Activated CD4-positive, alpha-beta T cell treated with anti-CD3 and anti-CD28 coated beads, Interleukin-2, amount 50 U/mL, for 1 hour (primary cell): ENCODE measurements at regions not wholly inside any gene's neighbourhood (a gene's known extent, or its start where the extent isn't known, plus 50 kb on each side); places are given as distances from the start of the nearest gene placed in this dataset.
"Not testable (repeated sequence)": the region's sequence is repeated elsewhere in the genome, so short reads cannot be mapped to it uniquely, and the experiment has no call there.

ENCODE experiments used
- DNase-seq: peaks from one replicate; pipeline ENCODE4 v3.0.0-alpha.2; 2020

DNA sequence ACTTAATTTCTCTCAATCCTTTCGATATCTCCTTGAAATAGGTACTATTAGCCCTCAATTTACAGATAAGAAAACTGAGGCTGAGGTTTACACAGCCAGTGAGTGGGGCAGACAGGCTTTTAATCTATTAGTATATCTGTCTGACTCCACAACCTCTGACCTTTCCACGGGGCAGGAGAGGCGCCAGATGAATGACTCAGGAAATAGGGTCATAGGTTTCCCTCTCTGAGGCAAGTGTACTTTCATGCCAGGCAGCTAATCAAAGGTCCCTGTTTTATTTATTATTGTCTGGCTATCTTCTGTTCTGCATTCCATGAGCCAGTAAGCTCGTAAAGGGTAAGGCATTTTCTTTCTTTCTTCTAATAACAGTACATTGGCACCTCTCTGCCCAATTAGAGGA is 79.6 kb upstream of the KLF4 start:
- DNase-seq: no peak

DNA sequence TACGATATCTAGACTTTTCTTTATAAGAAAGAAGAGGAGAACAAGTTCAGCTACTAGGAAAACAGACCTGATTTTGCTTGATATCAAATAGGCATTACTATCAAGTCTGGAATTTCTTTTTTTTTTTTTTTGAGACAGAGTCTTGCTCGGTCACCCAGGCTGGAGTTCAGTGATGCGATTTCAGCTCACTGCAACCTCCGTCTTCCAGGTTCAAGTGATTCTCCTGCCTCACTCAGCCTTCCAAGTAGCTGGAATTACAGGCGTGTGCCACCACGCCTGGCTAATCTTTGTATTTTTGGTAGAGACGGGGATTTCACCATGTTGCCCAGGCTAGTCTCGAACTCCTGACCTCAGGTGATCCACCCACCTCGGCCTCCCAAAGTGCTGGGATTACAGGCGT is 78.8 kb upstream of the KLF4 start:
- not testable (repeated sequence) for DNase-seq

DNA sequence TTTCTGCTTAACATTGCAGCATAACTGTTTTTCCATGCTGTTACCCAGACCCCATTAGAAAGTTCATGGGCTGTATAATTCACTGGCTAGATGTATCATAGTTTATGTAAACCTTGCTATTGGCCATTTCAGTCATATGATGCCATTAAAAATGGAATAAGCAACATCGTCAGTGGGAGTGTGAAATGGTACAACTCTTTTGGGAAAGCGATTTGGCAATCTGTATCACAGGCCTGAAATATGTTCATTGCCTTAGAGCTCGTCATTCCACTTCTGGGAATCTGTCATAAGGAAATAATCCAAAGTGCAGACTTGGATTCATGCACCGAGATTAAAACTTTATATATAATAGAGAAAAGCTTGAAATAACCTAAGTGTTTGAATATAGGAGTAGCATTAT is 77.9 kb upstream of the KLF4 start:
- no peak for DNase-seq

DNA sequence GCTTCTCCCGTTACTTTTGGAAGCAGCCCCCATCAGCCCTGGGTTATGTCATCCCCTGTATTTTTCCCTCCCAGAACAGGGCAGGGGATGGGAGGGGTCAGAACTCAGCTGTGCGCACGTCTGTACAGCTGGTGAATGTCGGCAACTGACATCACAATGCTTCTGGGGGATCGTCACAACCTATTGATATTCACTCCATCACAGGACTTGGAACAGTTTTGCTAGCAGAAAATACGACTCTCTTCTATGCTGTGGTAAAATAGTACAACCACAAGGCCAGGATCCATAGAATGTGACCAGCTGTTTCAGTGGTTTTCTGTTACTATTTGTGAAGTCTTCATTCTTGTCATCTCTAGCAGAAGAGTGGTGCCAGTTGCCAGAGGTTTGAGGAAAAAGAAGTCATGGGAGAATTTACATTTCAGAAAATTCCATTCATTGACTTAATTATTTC is 77.1 kb upstream of the KLF4 start:
- DNase-seq: no peak

DNA sequence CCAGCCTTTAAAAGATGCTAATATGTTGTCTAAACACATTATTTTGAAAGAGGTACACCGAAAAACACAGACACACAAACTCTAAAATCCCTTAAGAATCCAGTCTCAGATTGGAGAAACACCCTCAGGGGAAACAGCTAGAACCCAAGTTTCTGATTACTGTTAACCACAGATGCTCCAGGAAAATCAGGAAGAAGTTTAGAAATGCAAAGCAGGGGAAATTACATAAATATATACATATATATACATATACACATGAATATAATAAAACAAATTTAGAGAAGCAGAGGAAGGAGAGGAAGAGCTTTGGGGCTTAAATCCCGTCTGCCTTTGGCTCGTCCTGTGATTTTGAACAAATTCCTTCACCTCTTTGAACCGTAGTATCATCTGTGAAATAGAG is 73.2 kb upstream of the KLF4 start:
- no peak for DNase-seq

DNA sequence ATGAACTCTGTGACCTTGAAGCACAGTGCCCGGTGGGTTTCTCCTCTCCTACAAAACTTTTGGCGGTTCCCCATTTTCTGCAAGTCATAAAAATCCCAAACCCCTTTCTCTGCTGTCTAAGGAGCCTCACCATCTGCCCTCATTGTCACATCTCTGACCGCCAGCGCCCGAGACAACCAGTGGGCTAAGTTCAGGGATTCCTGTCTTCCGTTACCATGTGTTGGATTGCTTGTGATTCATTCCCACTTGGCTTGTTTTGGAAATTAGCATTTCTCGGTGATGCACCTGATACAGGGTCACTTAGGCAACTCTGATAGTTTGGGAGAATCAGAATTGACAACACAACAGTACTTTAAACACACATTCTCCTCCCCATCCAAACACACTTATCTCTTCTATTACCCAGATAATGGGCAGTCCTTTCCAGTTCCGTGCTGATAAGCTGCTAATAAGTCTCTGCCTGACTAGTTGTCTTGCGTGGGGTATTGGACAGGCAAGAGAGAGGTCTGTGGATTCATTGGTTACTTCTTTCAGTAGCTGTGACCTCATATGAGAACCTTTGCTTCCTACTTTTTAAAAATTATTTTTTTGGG is 70.0 kb upstream of the KLF4 start:
- DNase-seq: no peak

DNA sequence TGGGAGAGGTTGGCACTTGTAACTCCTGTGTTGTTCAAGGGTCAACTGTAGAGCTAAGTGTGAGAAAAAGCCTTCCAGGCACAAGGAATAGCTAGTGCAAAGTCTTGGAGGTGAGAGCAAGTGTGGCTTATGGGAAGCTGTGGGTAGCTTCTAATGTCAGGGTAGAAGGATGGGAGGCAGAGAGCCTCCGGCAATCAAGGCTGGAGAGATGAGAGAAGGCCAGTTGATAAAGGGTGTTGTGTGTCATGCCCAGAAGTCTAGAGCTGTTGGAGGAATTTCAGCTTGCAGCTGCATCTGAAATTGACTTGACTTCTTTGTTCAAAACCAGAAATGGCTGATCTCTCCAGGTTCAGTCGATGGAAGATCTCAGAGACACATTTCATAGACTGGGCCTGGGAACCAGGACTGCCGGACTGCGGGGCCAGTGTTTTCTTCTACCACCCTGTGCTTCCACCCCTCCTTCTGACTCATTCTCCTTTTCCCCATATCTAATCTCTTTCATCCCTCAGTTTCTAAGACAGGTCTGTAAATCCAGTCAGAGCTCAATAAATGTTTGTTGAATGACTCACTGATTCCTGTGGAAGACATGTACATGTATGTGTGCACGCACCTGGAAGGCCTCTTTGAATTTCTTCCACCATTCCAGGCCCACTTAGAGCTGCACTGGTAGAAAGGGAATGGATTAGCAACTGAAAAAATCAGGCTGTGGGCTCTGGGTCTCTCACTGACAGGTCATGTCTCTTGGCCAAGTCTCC is 67.8 kb upstream of the KLF4 start:
- no peak for DNase-seq

DNA sequence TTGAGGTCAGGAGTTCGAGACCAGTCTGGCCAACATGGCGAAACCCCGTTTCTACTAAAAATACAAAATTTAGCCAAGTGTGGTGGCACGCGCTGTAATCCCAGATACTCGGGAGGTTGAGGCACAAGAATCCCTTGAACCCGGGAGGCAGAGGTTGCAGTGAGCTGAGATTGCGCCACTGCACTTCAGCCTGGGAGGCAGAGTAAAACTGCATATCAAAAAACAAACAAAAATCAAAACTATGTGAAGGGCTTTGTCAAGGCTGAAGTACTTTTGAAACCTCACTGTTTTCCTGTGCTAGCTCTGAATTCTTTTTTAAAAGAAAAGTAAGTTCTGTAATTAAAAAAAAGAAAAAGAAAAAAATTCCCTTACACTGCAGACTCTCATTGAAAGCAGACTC is 65.1 kb upstream of the KLF4 start:
- no peak for DNase-seq

DNA sequence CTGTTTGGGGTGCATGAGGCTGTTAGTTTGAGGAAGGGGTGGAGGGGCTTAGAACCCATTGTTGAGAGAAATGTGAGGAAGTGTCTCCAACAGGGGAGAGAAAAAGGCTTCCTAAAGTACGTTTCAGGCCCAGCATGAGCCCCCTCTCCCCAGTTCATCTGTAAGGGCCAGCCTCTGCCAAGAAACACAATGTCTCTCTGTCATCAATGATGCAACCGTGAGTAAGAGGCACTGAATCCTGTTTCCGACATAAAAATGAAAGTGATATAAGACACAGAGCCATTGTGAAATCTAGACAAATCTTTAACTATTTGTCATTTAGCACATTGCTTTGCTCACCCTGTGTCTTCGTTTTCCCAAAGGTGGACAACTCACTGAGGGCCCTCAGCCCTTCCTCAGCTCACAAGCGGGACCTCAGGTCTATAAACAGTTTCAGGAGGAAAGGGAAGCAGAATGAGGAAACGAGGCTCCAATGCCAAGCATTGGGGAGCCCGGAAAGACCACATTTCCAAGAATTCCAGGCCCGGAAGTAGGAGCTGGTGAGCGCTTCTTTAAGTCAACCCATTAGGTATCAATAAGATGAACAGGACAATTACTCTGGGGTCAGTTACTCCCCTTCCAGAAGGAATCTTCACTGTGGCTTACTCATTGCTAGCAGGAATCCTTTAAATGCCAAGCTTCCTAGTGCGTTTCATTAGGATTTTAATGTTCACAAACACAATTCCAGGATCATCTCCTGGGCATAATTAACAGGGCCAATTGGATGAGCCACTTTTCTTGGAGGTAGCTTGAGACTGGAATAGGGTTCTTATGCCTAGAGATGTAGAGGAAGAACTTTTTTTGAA is 59.0 kb upstream of the KLF4 start:
- no peak for DNase-seq

DNA sequence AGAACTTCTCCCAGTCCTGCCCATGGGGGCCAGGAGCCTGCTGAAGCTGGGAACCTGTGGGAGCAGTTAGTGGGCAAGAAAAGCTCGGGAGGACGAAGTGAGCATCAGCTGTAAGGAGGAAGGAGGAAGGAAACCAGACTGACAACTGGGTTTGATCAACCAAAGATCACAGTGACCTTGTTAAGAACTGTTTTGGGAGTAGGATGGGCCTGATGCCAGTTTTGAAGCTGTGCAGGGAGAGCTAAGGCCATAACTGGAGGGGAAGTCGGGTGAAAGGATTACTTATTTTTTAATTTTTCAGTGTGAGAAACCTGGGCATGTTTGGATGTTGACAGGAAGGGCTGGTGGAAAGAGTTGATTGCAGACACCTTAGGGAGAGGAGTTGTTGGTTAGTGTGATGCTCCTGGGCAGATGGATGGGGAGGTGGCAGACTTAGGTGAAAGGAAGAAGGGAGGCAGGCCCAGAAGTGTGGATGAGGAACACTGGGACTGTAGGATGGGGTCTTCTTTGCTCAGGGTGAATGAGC is 58.3 kb upstream of the KLF4 start:
- DNase-seq: no peak

DNA sequence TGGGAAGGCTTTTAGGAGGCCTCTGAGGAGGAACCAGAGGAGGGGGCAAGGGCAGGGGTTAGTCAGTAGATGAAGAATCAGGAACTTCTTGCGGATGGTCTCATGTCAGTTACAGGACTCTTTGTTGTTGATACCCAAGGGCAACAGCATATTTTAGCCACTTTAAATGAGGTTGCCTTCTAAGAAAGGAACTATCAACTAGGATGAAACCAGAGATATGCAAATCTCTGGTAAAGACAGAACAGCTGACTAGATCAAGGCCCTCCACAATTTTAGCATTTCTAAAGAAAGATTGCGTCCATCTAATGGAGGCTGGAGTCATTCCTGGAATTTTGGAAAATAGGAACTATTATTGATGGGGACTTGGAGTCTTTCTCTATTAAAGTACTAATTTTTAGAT is 57.7 kb upstream of the KLF4 start:
- DNase-seq: no peak

DNA sequence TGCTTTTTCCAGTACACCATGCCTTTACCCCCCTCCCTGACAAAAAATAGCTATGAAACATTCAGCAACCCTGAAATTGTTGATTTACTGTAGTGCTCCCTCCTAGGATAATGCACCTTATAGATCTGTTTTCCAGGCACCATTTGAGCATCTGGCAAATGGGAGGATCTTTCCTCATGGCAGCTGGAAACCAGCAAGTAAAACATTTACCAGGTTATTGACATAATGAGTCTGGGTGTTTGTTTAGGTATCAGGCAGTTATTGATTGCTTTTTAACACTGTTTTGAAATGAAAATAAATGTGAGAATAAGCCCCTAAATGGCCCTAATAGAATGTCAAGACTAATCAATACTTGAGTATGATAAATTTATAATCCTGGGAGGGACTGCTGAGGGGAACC is 57.3 kb upstream of the KLF4 start:
- no peak for DNase-seq

DNA sequence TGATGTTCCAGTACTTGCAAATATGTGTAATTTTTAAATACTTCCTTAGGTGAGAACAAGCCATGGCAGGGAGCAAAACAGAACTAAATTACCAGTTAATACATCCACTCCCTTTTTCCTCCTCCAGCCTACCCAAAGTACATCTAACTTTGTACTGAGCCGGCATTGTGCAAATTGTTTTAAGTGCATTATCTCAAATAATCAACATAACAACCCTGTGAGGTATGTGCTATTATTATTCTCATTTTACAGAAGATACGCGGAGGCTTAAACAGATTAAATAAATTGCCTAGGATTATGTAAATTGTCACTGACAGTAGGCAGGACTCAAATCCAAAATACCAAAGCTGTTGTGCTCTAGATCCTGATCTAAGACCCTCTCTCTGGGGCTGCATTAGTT is 55.5 kb upstream of the KLF4 start:
- DNase-seq: no peak

DNA sequence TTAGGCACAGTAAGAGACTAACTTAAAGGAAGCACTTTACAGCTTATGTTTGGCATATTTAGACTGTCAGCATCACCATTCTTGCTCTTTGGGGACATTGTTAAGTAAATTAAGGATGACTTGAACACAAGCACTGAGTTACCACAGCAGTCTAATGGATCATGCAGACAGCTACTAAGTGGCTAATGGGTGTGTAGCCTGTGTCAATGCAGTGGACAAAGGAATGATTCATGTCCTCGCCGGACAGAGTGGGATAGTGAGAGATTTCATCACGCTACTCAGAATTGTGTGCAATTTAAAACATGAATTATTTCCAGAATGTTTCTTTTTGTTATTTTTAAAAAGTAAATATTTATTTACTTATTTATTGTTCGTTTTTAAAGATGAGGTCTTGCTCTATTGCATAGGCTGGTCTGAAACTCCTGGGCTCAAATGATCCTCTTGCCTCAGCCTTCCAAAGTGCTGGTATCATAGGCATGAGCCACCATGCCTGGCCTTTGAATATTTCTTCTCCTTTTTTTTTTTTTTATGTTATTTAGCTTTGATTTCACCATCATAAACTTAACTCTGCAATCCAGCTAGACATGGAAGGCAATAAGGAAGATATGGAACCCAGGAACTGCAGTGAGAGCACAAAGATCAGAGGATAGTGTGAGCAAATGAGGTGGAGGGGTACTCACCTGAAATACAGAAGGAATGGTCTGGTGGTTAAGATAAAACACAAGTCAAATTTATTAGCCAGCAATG is 53.0 kb upstream of the KLF4 start:
- DNase-seq: no peak

DNA sequence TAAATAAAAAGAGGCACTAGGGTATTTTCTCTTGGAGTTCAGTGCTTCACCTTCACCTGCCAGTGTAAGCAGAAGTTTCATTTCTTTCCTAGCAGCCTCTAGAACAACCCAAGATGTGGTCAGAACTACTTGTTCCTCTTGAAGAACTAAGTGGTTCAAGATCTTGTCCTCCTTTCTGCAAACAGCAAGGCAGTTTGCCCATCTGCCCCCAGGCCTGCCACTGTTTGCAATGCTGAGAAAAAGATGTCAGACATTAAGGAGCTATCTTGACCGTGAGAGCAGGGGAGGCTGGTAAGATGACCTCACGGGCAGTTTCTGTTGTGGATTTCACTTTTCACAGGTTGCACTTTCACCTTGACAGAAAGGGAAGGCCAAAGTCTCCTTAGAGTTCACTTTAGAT is 52.0 kb upstream of the KLF4 start:
- DNase-seq: no peak

DNA sequence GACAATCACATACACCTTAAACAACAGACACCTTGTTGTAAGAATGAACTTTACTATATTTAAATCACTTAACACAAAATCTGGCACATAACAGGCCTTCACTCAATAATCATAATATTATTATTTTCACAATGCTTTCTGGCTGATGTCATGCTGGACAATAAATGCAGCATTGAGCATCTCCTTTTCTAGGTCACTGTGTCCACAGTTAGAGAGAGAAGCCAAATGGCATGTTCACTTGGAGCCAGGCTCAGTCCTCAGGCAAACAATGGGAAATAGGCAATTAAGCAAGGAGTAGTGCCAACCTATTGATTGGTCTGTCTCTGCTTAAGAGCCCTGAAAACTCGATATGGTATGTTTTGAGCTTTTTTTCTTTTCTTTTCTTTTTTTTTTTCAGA is 50.6 kb upstream of the KLF4 start:
- DNase-seq: no peak

DNA sequence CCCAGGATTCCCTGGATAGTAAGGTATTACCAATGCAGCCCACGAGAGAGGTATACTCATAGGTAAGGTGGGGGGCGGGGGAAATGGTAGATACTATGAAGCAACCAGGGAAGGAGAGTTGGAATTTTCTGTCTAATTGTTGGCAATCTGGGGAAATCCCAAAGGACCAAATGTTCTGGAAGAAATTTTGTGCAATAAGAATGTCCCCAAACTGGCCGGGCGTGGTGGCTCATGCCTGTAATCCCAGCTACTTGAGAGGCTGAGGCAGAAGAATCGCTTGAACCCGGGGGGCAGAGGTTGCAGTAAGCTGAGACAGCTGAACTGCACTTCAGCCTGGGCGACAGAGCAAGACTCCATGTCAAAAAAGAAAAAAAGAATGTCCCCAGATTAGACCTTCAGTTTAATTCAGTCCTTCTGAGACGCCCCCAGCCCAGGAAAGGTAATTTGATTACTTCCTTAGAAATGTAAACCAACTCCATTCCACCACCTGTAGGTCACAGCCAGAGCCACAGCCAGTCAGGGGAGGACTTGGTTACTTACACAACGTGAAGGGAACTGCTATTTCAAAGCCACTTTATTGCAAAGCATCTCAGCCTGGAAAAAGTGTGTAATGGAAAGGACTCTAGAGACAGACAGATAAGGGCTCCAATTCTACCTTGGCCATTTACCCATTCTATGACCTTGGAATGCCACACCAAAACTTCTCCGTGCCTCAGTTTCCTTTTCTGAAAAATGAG is 50.0 kb upstream of the KLF4 start:
- DNase-seq: no peak
